ENCODE measurements at regions not wholly inside any gene's neighbourhood (a gene's known extent, or its start where the extent isn't known, plus 50 kb on each side); places are given as distances from the start of the nearest gene placed in this dataset.

- 21% methylated on average over 3 of the region's 3 CpGs for WGBS (ENCODE audit: low lambda C conversion rate)
- H3K4me3 ChIP-seq (replicated peaks in 1 of 3; ENCODE audit: insufficient read depth in 1 of 3, low read depth in 2 of 3, low read length in 3 of 3), result no peak overlapping the region
- no peaks in the 10 kb centered on the region for H3K4me1 ChIP-seq (ENCODE audit: insufficient read depth, low read length)
- no peak for FAIRE-seq
- no peak for ATAC-seq
- BruUV-seq (replicated peaks), result no TSS peak
- H3K9ac ChIP-seq (ENCODE audit: insufficient read depth, low read depth, low read length), result no peak overlapping the region
- no peak overlapping the region for H2AFZ ChIP-seq (ENCODE audit: low read length)
- H3K27me3 ChIP-seq (ENCODE audit: control insufficient read depth in 1 of 2, insufficient read depth in 2 of 2, low read length in 2 of 2), result no peaks in the 10 kb centered on the region
- no peak overlapping the region for H3K4me2 ChIP-seq (ENCODE audit: low read depth, low read length)
- no peak for DNase-seq (ENCODE audit: low spot score)
- no peak overlapping the region for H3K27ac ChIP-seq (ENCODE audit: extremely low read length, insufficient read depth, low read length)
- peaks cover 9% of the 10 kb centered on the region; the same call in 1 of the 2 replicates for H3K9me3 ChIP-seq (ENCODE audit: low read length)
- H4K20me1 ChIP-seq (ENCODE audit: insufficient read depth, low read length), result no peaks in the 10 kb centered on the region
- H3K36me3 ChIP-seq (replicated peaks in 1 of 2; ENCODE audit: control insufficient read depth in 1 of 2, insufficient read depth in 2 of 2, low read length in 2 of 2), result no peaks in the 10 kb centered on the region
- ChIA-PET CTCF (ENCODE audit: low intra/inter-chr PET ratio, low total read pairs) (no interaction called here), POLR2A (no interaction called here)
- intact Hi-C loops (cut with micrococcal nuclease; ENCODE audit: unreplicated experiment), result no loop called here
- no peaks in the 10 kb centered on the region for H3K79me2 ChIP-seq (ENCODE audit: insufficient read depth, low read length)
- in situ Hi-C loops (cut with HindIII; ENCODE audit: extremely low pct_ligation_motif_present, low pct_unique_long_range_greater_than_20kb), result no loop called here
- TF ChIP-seq ZGPAT (CRISPR knock-in tag; IDR thresholded peaks at IDR 0.05) (no peak), ZSCAN9 (CRISPR knock-in tag; IDR thresholded peaks at IDR 0.05; ENCODE audit: borderline replicate concordance) (no peak), ZBTB4 (CRISPR knock-in tag; IDR thresholded peaks at IDR 0.05; ENCODE audit: borderline replicate concordance) (no peak), HOXA5 (CRISPR knock-in tag; IDR thresholded peaks at IDR 0.05) (no peak), ZNF547 (CRISPR knock-in tag; IDR thresholded peaks at IDR 0.05) (no peak), ZFYVE20 (CRISPR knock-in tag; IDR thresholded peaks at IDR 0.05; ENCODE audit: borderline replicate concordance, low read depth) (no peak), NR2F6 (IDR thresholded peaks at IDR 0.05) (no peak), NR2F6 (CRISPR knock-in tag; IDR thresholded peaks at IDR 0.05) (no peak), TBX2 (CRISPR knock-in tag; IDR thresholded peaks at IDR 0.05; ENCODE audit: borderline replicate concordance) (no peak), FOXK2 (IDR thresholded peaks at IDR 0.05) (no peak), MEF2D (CRISPR knock-in tag; IDR thresholded peaks at IDR 0.05) (no peak)
Observed at GRCh38 chr1:198959032-198959431, 320.2 kb downstream of the PTPRC start.
